Esophagus muscularis mucosa (tissue), 4 donors: ENCODE measurements at regions not wholly inside any gene's neighbourhood (a gene's known extent, or its start where the extent isn't known, plus 50 kb on each side); places are given as distances from the start of the nearest gene placed in this dataset.

Experiments used
- CTCF ChIP-seq, 3 experiments: fragments of 200-600 bp in 2 of 3; fragments of 450-650 bp in 1 of 3; sonication (generic) in 2 of 3; IDR thresholded peaks; one replicate each; pipeline ENCODE4 v1.5.1; 2017 to 2019; ENCODE audit warnings: antibody characterized with exemption in 3 of 3, mild to moderate bottlenecking in 2 of 3, moderate library complexity in 1 of 3
- EP300 ChIP-seq: sonication (generic); formaldehyde crosslinking; IDR thresholded peaks from one replicate; pipeline ENCODE4 v1.6.1; 2017; ENCODE audit warnings: antibody characterized with exemption
- POLR2A ChIP-seq: fragments of 450-650 bp; IDR thresholded peaks from one replicate; pipeline ENCODE4 v1.6.1; 2017; ENCODE audit warnings: antibody characterized with exemption, moderate library complexity, mild to moderate bottlenecking, low read depth
- POLR2AphosphoS5 ChIP-seq, 2 donors: sonication (generic); formaldehyde crosslinking; IDR thresholded peaks; one replicate each; pipeline ENCODE4 v1.6.1; 2017; ENCODE audit warnings: antibody characterized with exemption in 2 of 2

DNA sequence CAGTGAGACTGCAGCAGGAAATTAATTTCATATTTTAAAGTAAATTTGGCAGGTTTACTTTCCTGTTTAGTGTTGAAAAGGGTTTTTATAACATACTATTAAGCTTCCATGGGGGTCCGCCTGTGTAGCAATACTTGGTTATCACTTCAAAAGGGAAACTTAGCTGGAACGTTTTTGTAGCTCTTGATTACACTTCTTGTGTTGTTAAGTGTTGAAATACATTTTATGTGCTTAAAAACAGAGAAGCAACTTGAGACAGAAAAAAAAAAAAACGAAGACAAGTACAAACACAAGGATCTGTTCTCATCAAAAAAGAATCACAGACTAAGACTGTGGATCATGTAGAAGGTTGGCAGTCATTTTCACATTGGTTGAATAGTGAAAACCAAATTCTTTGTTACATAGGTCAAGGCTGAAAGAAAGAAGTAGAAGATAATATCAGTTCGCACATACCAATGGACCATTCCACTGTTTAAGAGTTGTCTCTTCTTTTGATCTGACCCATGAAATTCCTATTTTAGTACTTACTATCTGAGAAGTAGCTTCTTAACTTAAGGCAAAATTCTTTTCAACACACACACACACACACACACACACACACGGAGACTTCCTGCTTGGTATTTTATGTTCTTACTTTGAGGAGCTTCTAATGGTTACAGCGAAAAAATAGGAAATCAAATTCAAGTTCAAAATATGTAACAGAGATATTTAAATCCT is 113.9 kb upstream of the SLC35B3 start:
- TF ChIP-seq CTCF (IDR thresholded peaks at IDR 0.05) (no peak), POLR2A (no peak), EP300 (no peak), POLR2AphosphoS5 (IDR thresholded peaks at IDR 0.05) (no peak)
